ENCODE measurements at regions not wholly inside any gene's neighbourhood (a gene's known extent, or its start where the extent isn't known, plus 50 kb on each side); places are given as distances from the start of the nearest gene placed in this dataset.

DNA sequence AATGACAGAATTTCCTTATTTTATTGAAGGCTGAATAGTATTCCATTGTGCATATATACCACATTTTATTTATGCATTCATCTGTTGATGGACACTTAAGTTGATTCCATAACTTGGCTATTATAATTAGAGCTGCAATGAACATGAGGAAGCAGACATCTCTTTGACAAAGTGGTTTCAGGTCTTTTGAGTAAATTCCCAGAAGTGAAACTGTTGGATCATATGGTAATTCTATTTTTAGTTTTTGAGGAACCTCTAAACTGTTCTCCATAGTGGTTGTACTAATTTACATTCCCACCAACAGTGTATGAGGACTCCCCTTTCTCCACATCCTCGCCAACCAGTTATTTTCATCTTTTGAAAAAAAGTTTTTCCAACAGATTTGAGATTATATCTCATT lies 77.5 kb downstream of the TMEM200C start:
- no peaks in the 10 kb centered on the region for H3K79me2 ChIP-seq (ENCODE audit: low read length)
- H2AFZ ChIP-seq (ENCODE audit: low read length), result no peak overlapping the region
- H4K20me1 ChIP-seq (ENCODE audit: insufficient read depth, low read length), result no peaks in the 10 kb centered on the region
- no peaks in the 10 kb centered on the region for H3K9me2 ChIP-seq (replicated peaks; ENCODE audit: insufficient read depth, low read length)
- no peak overlapping the region for H3K27ac ChIP-seq (ENCODE audit: low read length)
- no peak overlapping the region for H3K4me3 ChIP-seq (ENCODE audit: low read length)
- no peaks in the 10 kb centered on the region for H3K9me3 ChIP-seq (replicated peaks; ENCODE audit: insufficient read depth, low read length)
- H3F3A ChIP-seq (ENCODE audit: insufficient read depth, low read length), result no peaks in the 10 kb centered on the region
- H3K9ac ChIP-seq (ENCODE audit: low read length), result no peak overlapping the region
- H3K36me3 ChIP-seq (replicated peaks; ENCODE audit: insufficient read depth, low read length), result no peaks in the 10 kb centered on the region
- no peaks in the 10 kb centered on the region for H3K27me3 ChIP-seq (replicated peaks; ENCODE audit: insufficient read depth, low read length)
- TF ChIP-seq EZH2 (optimal IDR thresholded peaks at IDR 0.05; ENCODE audit: low read depth, low read length) (no peak), EZH2phosphoT487 (IDR thresholded peaks at IDR 0.05; ENCODE audit: low read length) (no peak)
- TF ChIP-seq, protein P1, sequence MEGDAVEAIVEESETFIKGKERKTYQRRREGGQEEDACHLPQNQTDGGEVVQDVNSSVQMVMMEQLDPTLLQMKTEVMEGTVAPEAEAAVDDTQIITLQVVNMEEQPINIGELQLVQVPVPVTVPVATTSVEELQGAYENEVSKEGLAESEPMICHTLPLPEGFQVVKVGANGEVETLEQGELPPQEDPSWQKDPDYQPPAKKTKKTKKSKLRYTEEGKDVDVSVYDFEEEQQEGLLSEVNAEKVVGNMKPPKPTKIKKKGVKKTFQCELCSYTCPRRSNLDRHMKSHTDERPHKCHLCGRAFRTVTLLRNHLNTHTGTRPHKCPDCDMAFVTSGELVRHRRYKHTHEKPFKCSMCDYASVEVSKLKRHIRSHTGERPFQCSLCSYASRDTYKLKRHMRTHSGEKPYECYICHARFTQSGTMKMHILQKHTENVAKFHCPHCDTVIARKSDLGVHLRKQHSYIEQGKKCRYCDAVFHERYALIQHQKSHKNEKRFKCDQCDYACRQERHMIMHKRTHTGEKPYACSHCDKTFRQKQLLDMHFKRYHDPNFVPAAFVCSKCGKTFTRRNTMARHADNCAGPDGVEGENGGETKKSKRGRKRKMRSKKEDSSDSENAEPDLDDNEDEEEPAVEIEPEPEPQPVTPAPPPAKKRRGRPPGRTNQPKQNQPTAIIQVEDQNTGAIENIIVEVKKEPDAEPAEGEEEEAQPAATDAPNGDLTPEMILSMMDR (IDR thresholded peaks at IDR 0.05; ENCODE audit: low read length), result no peak
- no peak for DNase-seq
- H3K4me1 ChIP-seq (ENCODE audit: low read length), result no peaks in the 10 kb centered on the region
- H3K4me2 ChIP-seq (ENCODE audit: low read depth, low read length), result no peak overlapping the region

DNA sequence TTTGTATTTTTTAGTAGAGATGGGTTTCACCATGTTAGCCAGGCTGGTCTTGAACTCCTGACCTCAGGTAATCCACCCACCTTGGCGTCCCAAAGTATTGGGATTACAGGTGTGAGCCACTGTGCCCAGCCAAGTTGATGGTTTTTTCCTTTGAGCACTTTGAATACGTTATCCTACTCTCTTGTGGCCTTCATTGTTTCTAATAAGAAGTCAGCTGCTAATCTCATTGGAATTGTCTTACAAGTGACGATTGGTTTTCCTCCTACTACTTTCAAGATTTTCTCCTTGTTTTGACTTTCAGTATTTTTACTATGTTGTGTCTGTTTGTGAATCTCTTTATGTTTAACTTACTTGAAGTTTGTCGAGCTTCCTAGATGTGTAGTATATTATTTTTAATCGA lies 88.5 kb downstream of the TMEM200C start:
- TF ChIP-seq EZH2 (optimal IDR thresholded peaks at IDR 0.05; ENCODE audit: low read depth, low read length) (no peak), EZH2phosphoT487 (IDR thresholded peaks at IDR 0.05; ENCODE audit: low read length) (no peak)
- TF ChIP-seq, protein P1 (IDR thresholded peaks at IDR 0.05; ENCODE audit: low read length), result no peak
- H3K4me2 ChIP-seq (ENCODE audit: low read depth, low read length), result no peak overlapping the region
- H3K36me3 ChIP-seq (replicated peaks; ENCODE audit: insufficient read depth, low read length), result no peaks in the 10 kb centered on the region
- DNase-seq, result no peak
- no peak overlapping the region for H3K27ac ChIP-seq (ENCODE audit: low read length)
- no peaks in the 10 kb centered on the region for H3K9me3 ChIP-seq (replicated peaks; ENCODE audit: insufficient read depth, low read length)
- H3K27me3 ChIP-seq (replicated peaks; ENCODE audit: insufficient read depth, low read length), result no peaks in the 10 kb centered on the region
- no peak overlapping the region for H2AFZ ChIP-seq (ENCODE audit: low read length)
- H3K4me1 ChIP-seq (ENCODE audit: low read length), result no peaks in the 10 kb centered on the region
- H3K4me3 ChIP-seq (ENCODE audit: low read length), result no peak overlapping the region
- H3K79me2 ChIP-seq (ENCODE audit: low read length), result no peaks in the 10 kb centered on the region
- H4K20me1 ChIP-seq (ENCODE audit: insufficient read depth, low read length), result no peaks in the 10 kb centered on the region
- H3K9ac ChIP-seq (ENCODE audit: low read length), result no peak overlapping the region
- no peaks in the 10 kb centered on the region for H3K9me2 ChIP-seq (replicated peaks; ENCODE audit: insufficient read depth, low read length)
- H3F3A ChIP-seq (ENCODE audit: insufficient read depth, low read length), result no peaks in the 10 kb centered on the region

DNA sequence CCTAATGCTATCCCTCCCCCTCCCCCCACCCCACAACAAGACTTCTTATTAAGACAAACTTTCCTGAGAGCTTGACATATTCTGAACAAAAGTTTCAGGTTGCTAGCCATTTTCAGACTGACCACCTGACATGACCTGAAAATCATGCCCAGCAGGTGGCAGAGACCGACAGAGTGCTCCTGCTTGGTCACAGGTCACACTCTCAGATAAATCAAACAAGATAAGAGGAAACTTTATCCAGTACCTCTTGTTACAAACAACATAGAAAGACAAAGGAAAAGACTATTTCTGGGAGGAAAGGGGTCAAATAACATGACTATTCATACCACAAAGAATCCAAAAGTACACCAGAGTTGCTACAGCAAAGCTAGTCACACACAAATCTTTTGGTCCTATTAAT lies 107.4 kb downstream of the TMEM200C start:
- Histone ChIP-seq H3K9me2 (replicated peaks; ENCODE audit: insufficient read depth, low read length) (no peaks in the 10 kb centered on the region), H3K79me2 (ENCODE audit: low read length) (no peaks in the 10 kb centered on the region), H3K9ac (ENCODE audit: low read length) (no peak overlapping the region), H3K4me1 (ENCODE audit: low read length) (no peaks in the 10 kb centered on the region), H3F3A (ENCODE audit: insufficient read depth, low read length) (no peaks in the 10 kb centered on the region), H3K4me2 (ENCODE audit: low read depth, low read length) (no peak overlapping the region), H3K27ac (ENCODE audit: low read length) (no peak overlapping the region), H4K20me1 (ENCODE audit: insufficient read depth, low read length) (no peaks in the 10 kb centered on the region), H3K9me3 (replicated peaks; ENCODE audit: insufficient read depth, low read length) (no peaks in the 10 kb centered on the region; the same call in 1 of the 2 replicates), H2AFZ (ENCODE audit: low read length) (no peak overlapping the region), H3K27me3 (replicated peaks; ENCODE audit: insufficient read depth, low read length) (no peaks in the 10 kb centered on the region), H3K36me3 (replicated peaks; ENCODE audit: insufficient read depth, low read length) (no peaks in the 10 kb centered on the region), H3K4me3 (ENCODE audit: low read length) (no peak overlapping the region)
- no peak for DNase-seq
- TF ChIP-seq, protein P1 (IDR thresholded peaks at IDR 0.05; ENCODE audit: low read length), result peak; percentile 17; the same call in 1 of the 2 replicates
- TF ChIP-seq EZH2phosphoT487 (IDR thresholded peaks at IDR 0.05; ENCODE audit: low read length), result no peak
- TF ChIP-seq EZH2 (optimal IDR thresholded peaks at IDR 0.05; ENCODE audit: low read depth, low read length), result no peak
